ENCODE measurements at regions not wholly inside any gene's neighbourhood (a gene's known extent, or its start where the extent isn't known, plus 50 kb on each side); places are given as distances from the start of the nearest gene placed in this dataset.

DNA sequence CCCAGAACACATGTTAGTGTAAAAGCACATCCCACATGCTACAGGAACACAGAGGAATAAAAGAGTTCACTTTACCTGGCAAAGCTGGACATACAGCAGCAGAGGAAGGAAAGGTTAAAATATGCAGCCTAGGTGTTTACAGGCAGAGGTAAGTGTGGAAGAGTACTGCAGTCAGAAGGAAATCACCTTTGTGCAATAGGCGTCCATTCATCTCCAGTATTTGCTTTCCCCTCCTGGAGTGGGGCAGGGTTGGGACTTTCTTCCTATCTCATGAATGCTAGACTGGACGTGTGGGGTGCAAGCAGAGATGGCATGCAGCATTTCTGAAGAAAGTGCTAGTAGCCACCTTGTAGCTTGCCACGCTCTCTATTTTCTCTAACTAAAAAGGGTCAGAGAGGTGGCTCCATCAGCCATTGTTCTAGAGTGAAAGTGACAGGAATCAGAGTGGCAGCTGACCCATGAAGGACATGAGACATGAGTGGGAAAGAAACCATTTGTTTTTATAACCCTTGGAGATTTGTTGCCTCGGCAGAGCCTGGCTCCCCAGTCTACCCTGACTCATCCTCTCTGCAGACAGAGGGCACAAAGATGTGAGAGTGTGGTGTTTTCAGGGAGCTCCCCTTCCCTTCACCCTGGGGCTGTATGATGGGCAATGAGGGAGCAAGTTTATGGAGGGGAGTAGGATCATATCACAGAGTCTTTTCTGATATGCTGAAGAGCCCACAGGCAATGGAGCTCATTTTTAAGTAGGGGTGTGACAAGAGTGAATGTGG is 101.2 kb upstream of the SEC61G start:
- Histone ChIP-seq H3K27ac (ENCODE audit: control insufficient read depth, insufficient read depth, low read length) (no peak overlapping the region), H3K9me1 (ENCODE audit: control insufficient read depth, extremely low read depth, insufficient read depth, low read length) (no peaks in the 10 kb centered on the region), H3K9me3 (ENCODE audit: control insufficient read depth, low read depth, low read length) (no peaks in the 10 kb centered on the region), H2AFZ (ENCODE audit: control insufficient read depth, low read length) (peak overlapping the region; percentile 65), H3K4me2 (ENCODE audit: control insufficient read depth, extremely low read depth, insufficient read depth, low read depth, low read length) (peak overlapping the region; percentile 38), H3K4me3 (ENCODE audit: control insufficient read depth in 2 of 3, extremely low read depth in 1 of 3, insufficient read depth in 2 of 3, low read depth in 1 of 3, low read length in 3 of 3) (no peak overlapping the region), H4K20me1 (ENCODE audit: control insufficient read depth, extremely low read depth, insufficient read depth, low read length) (no peaks in the 10 kb centered on the region), H3K79me2 (ENCODE audit: control insufficient read depth, insufficient read depth, low read length) (no peaks in the 10 kb centered on the region), H3K4me1 (ENCODE audit: control insufficient read depth, extremely low read depth, insufficient read depth, low read length) (peaks cover 33% of the 10 kb centered on the region), H3K9ac (ENCODE audit: control insufficient read depth, extremely low read depth, insufficient read depth, low read length) (no peak overlapping the region), H3K27me3 (ENCODE audit: control insufficient read depth, extremely low read depth, insufficient read depth, low read length) (no peaks in the 10 kb centered on the region), H3K36me3 (ENCODE audit: control insufficient read depth in 2 of 2, extremely low read depth in 1 of 2, insufficient read depth in 2 of 2, low read length in 2 of 2) (no peaks in the 10 kb centered on the region)
- FAIRE-seq (peak; percentile 71), DNase-seq (ENCODE audit: low read depth, low spot score) (no peak)
- dilution Hi-C loops (cut with MboI; ENCODE audit: extremely low pct_ligation_motif_present, low sequenced_read_pairs): no loop called here
- no peak for TF ChIP-seq EZH2 (IDR thresholded peaks at IDR 0.05; ENCODE audit: low read length)
- TF ChIP-seq, protein P1, sequence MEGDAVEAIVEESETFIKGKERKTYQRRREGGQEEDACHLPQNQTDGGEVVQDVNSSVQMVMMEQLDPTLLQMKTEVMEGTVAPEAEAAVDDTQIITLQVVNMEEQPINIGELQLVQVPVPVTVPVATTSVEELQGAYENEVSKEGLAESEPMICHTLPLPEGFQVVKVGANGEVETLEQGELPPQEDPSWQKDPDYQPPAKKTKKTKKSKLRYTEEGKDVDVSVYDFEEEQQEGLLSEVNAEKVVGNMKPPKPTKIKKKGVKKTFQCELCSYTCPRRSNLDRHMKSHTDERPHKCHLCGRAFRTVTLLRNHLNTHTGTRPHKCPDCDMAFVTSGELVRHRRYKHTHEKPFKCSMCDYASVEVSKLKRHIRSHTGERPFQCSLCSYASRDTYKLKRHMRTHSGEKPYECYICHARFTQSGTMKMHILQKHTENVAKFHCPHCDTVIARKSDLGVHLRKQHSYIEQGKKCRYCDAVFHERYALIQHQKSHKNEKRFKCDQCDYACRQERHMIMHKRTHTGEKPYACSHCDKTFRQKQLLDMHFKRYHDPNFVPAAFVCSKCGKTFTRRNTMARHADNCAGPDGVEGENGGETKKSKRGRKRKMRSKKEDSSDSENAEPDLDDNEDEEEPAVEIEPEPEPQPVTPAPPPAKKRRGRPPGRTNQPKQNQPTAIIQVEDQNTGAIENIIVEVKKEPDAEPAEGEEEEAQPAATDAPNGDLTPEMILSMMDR (optimal IDR thresholded peaks at IDR 0.05 in 1 of 3, IDR thresholded peaks at IDR 0.05 in 1 of 3, conservative IDR thresholded peaks at IDR 0.05 in 1 of 3; ENCODE audit: extremely low read depth in 1 of 3, insufficient read depth in 2 of 3, low read length in 3 of 3): no peak

DNA sequence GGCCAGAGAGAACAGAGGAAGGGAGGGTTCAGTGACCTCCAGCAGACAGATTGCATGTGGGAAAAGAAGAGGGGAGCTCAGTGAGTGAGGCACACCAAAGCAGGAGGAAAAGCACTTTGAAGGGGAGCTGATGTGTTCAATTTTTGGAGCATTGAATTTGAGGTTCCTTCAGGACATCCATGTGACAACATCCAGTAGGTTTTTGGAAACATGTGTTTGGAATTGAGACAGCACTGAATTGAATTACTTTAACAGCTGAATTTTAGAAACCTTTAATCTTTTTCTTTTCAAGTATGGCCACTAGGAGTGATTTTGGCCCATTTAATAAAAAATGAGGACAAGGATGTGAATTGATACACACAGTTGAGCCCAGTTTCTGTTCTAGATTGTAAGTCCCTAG is 101.8 kb upstream of the SEC61G start:
- H3K9ac ChIP-seq (ENCODE audit: control insufficient read depth, extremely low read depth, insufficient read depth, low read length): no peak overlapping the region
- H3K9me3 ChIP-seq (ENCODE audit: control insufficient read depth, low read depth, low read length): no peaks in the 10 kb centered on the region
- no peaks in the 10 kb centered on the region for H3K36me3 ChIP-seq (ENCODE audit: control insufficient read depth in 2 of 2, extremely low read depth in 1 of 2, insufficient read depth in 2 of 2, low read length in 2 of 2)
- H3K27me3 ChIP-seq (ENCODE audit: control insufficient read depth, extremely low read depth, insufficient read depth, low read length): no peaks in the 10 kb centered on the region
- no peaks in the 10 kb centered on the region for H3K9me1 ChIP-seq (ENCODE audit: control insufficient read depth, extremely low read depth, insufficient read depth, low read length)
- FAIRE-seq: no peak
- peak overlapping the region; percentile 50 for H2AFZ ChIP-seq (ENCODE audit: control insufficient read depth, low read length)
- no peaks in the 10 kb centered on the region for H3K79me2 ChIP-seq (ENCODE audit: control insufficient read depth, insufficient read depth, low read length)
- DNase-seq (ENCODE audit: low read depth, low spot score): no peak
- TF ChIP-seq, protein P1 (optimal IDR thresholded peaks at IDR 0.05 in 1 of 3, IDR thresholded peaks at IDR 0.05 in 1 of 3, conservative IDR thresholded peaks at IDR 0.05 in 1 of 3; ENCODE audit: extremely low read depth in 1 of 3, insufficient read depth in 2 of 3, low read length in 3 of 3): no peak
- no peak for TF ChIP-seq EZH2 (IDR thresholded peaks at IDR 0.05; ENCODE audit: low read length)
- H3K4me3 ChIP-seq (ENCODE audit: control insufficient read depth in 2 of 3, extremely low read depth in 1 of 3, insufficient read depth in 2 of 3, low read depth in 1 of 3, low read length in 3 of 3): no peak overlapping the region
- peaks cover 33% of the 10 kb centered on the region for H3K4me1 ChIP-seq (ENCODE audit: control insufficient read depth, extremely low read depth, insufficient read depth, low read length)
- H3K4me2 ChIP-seq (ENCODE audit: control insufficient read depth, extremely low read depth, insufficient read depth, low read depth, low read length): no peak overlapping the region
- dilution Hi-C loops (cut with MboI; ENCODE audit: extremely low pct_ligation_motif_present, low sequenced_read_pairs): no loop called here
- no peaks in the 10 kb centered on the region for H4K20me1 ChIP-seq (ENCODE audit: control insufficient read depth, extremely low read depth, insufficient read depth, low read length)
- H3K27ac ChIP-seq (ENCODE audit: control insufficient read depth, insufficient read depth, low read length): no peak overlapping the region
